ENCODE measurements at regions not wholly inside any gene's neighbourhood (a gene's known extent, or its start where the extent isn't known, plus 50 kb on each side); places are given as distances from the start of the nearest gene placed in this dataset.

- TF ChIP-seq CTCF (IDR thresholded peaks at IDR 0.05; ENCODE audit: insufficient read depth, low read depth, low read length) (no peak), EZH2 (IDR thresholded peaks at IDR 0.05; ENCODE audit: insufficient read depth, low read length) (no peak)
Measured at GRCh38 chr2:196441527-196441926, 198.0 kb upstream of the CCDC150 start.
